H9 (cell line): ENCODE measurements at regions not wholly inside any gene's neighbourhood (a gene's known extent, or its start where the extent isn't known, plus 50 kb on each side); places are given as distances from the start of the nearest gene placed in this dataset.

Experiments used
- DNase-seq: peaks from one replicate; pipeline ENCODE4 v3.0.0-alpha.2; 2017
- H2AFZ ChIP-seq: one replicate; pipeline ENCODE4 v1.6.1; 2013; ENCODE audit warnings: mild to moderate bottlenecking, low read length, control low read depth, moderate library complexity
- H2AK5ac ChIP-seq: 2 replicates; pipeline ENCODE4 v1.6.1; 2013; ENCODE audit warnings: low read length, control low read depth, mixed read lengths; ENCODE audit not compliant: insufficient read length
- H2BK120ac ChIP-seq: one replicate; pipeline ENCODE4 v1.6.1; 2013; ENCODE audit warnings: low read depth, mild to moderate bottlenecking, low read length, control low read depth, inconsistent platforms; ENCODE audit not compliant: poor library complexity, severe bottlenecking
- H2BK12ac ChIP-seq: 2 replicates; pipeline ENCODE4 v1.6.1; 2013; ENCODE audit warnings: low read length, control low read depth, mixed read lengths, low read depth; ENCODE audit not compliant: insufficient read length
- H2BK15ac ChIP-seq: 2 replicates; pipeline ENCODE4 v1.6.1; 2013; ENCODE audit warnings: low read depth, low read length, control low read depth
- H2BK20ac ChIP-seq: one replicate; pipeline ENCODE4 v1.6.1; 2013; ENCODE audit warnings: low read depth, mild to moderate bottlenecking, low read length, control low read depth, inconsistent platforms; ENCODE audit not compliant: poor library complexity, severe bottlenecking
- H2BK5ac ChIP-seq: 2 replicates; pipeline ENCODE4 v1.6.1; 2013; ENCODE audit warnings: low read length, control low read depth, mixed read lengths; ENCODE audit not compliant: insufficient read length
- H3K14ac ChIP-seq: 2 replicates; pipeline ENCODE4 v1.6.1; 2013; ENCODE audit warnings: low read length, control low read depth; ENCODE audit not compliant: insufficient read depth
- H3K18ac ChIP-seq: 2 replicates; pipeline ENCODE4 v1.6.1; 2013; ENCODE audit warnings: low read depth, mild to moderate bottlenecking, mixed read lengths, low read length, control low read depth; ENCODE audit not compliant: insufficient read length
- H3K23ac ChIP-seq: 2 replicates; pipeline ENCODE4 v1.6.1; 2013; ENCODE audit warnings: low read length, control low read depth, mixed read lengths, low read depth; ENCODE audit not compliant: insufficient read length
- H3K23me2 ChIP-seq: 2 replicates; pipeline ENCODE4 v1.6.1; 2013; ENCODE audit warnings: low read depth, mild to moderate bottlenecking, mixed read lengths, low read length, control low read depth; ENCODE audit not compliant: insufficient read length, poor library complexity, severe bottlenecking
- H3K27ac ChIP-seq: 2 replicates; pipeline ENCODE4 v1.5.1; 2013; ENCODE audit warnings: low read length, control low read depth, mixed read lengths, low read depth; ENCODE audit not compliant: insufficient read length
- H3K27me3 ChIP-seq: 2 replicates; pipeline ENCODE4 v1.6.1; 2013; ENCODE audit warnings: low read length, control low read depth, inconsistent platforms; ENCODE audit not compliant: insufficient read depth
- H3K4ac ChIP-seq: 2 replicates; pipeline ENCODE4 v1.6.1; 2013; ENCODE audit warnings: low read depth, mild to moderate bottlenecking, control low read depth, inconsistent platforms, low read length, moderate library complexity
- H3K4me1 ChIP-seq: 2 replicates; pipeline ENCODE4 v1.6.1; 2013; ENCODE audit warnings: low read length, control low read depth, inconsistent platforms; ENCODE audit not compliant: insufficient read depth
- H3K4me2 ChIP-seq: 2 replicates; pipeline ENCODE4 v1.6.1; 2013; ENCODE audit warnings: low read length, control low read depth, mixed read lengths; ENCODE audit not compliant: insufficient read length, insufficient read depth
- H3K56ac ChIP-seq: 2 replicates; pipeline ENCODE4 v1.6.1; 2013; ENCODE audit warnings: low read depth, mild to moderate bottlenecking, mixed read lengths, low read length, control low read depth; ENCODE audit not compliant: insufficient read length
- H3K79me1 ChIP-seq: 2 replicates; pipeline ENCODE4 v1.6.1; 2013; ENCODE audit warnings: low read depth, mild to moderate bottlenecking, moderate library complexity, low read length, control low read depth, inconsistent platforms; ENCODE audit not compliant: insufficient read depth, poor library complexity, severe bottlenecking
- H3K79me2 ChIP-seq: 2 replicates; pipeline ENCODE4 v1.6.1; 2013; ENCODE audit warnings: low read length, control low read depth, inconsistent platforms; ENCODE audit not compliant: insufficient read depth
- H3K9ac ChIP-seq: 2 replicates; pipeline ENCODE4 v1.6.1; 2013; ENCODE audit warnings: low read length, control low read depth, mixed read lengths; ENCODE audit not compliant: insufficient read length; ENCODE audit errors: extremely low read depth
- H3K9me3 ChIP-seq: one replicate; pipeline ENCODE4 v1.6.1; 2013; ENCODE audit warnings: low read depth, low read length, inconsistent platforms; ENCODE audit not compliant: control insufficient read depth
- H3T11ph ChIP-seq: one replicate; pipeline ENCODE4 v1.6.1; 2013; ENCODE audit warnings: mild to moderate bottlenecking, low read length, control low read depth, inconsistent platforms
- H4K20me1 ChIP-seq: one replicate; pipeline ENCODE4 v1.6.1; 2013; ENCODE audit not compliant: control insufficient read depth, insufficient read length, insufficient read depth
- H4K5ac ChIP-seq: 2 replicates; pipeline ENCODE4 v1.6.1; 2013; ENCODE audit warnings: low read depth, mild to moderate bottlenecking, mixed read lengths, low read length, control low read depth; ENCODE audit not compliant: insufficient read length
- H4K8ac ChIP-seq: replicated peaks from 2 replicates; pipeline ENCODE4 v1.6.1; 2013; ENCODE audit warnings: low read length, control low read depth, mixed read lengths, low read depth; ENCODE audit not compliant: insufficient read length
- H4K91ac ChIP-seq: 2 replicates; pipeline ENCODE4 v1.6.1; 2013; ENCODE audit warnings: low read depth, mild to moderate bottlenecking, moderate library complexity, mixed read lengths, low read length, control low read depth; ENCODE audit not compliant: insufficient read length
- H3K27ac Mint-ChIP-seq, 3 experiments: 2 replicates in 2 of 3; 3 replicates in 1 of 3; pipeline ENCODE4 v1.8.0; 2020 to 2021; ENCODE audit warnings: mixed read lengths in 3 of 3, mild to moderate bottlenecking in 1 of 3, moderate library complexity in 1 of 3
- H3K27me3 Mint-ChIP-seq: 2 replicates; pipeline ENCODE4 v1.8.0; 2021; ENCODE audit warnings: low read depth, mild to moderate bottlenecking, moderate library complexity, mixed read lengths
- H3K36me3 Mint-ChIP-seq, 3 experiments: 2 replicates in 2 of 3; 3 replicates in 1 of 3; pipeline ENCODE4 v1.8.0; 2020 to 2021; ENCODE audit warnings: low read depth in 3 of 3, mixed read lengths in 3 of 3; ENCODE audit not compliant: insufficient read depth in 1 of 3
- H3K4me1 Mint-ChIP-seq, 2 experiments: 2 replicates each; pipeline ENCODE4 v1.8.0; 2020; ENCODE audit warnings: mixed read lengths in 2 of 2
- H3K4me3 Mint-ChIP-seq, 2 experiments: 2 replicates in 1 of 2; 3 replicates in 1 of 2; pipeline ENCODE4 v1.8.0; 2020 to 2021; ENCODE audit warnings: mild to moderate bottlenecking in 2 of 2, mixed read lengths in 2 of 2, moderate library complexity in 1 of 2
- H3K9me3 Mint-ChIP-seq, 2 experiments: 2 replicates in 1 of 2; 3 replicates in 1 of 2; pipeline ENCODE4 v1.8.0; 2020; ENCODE audit warnings: mild to moderate bottlenecking in 2 of 2, mixed read lengths in 2 of 2, moderate library complexity in 1 of 2
- WGBS: extraction: QIAGEN DNeasy Blood & Tissue Kit; methylation state at CpG from one replicate; pipeline ENCODE4 v1.1.7; 2013; ENCODE audit warnings: missing lambda C conversion rate, low lambda C conversion rate, mixed read lengths; ENCODE audit not compliant: insufficient read length; ENCODE audit errors: extremely low coverage; 5-methylcytosine and 5-hydroxymethylcytosine counted together
- TF ChIP-seq, protein P1 (sequence below): fragments of 200-600 bp; sonication (generic); conservative IDR thresholded peaks from 3 replicates; pipeline ENCODE4 v1.8.0; 2021; ENCODE audit warnings: antibody characterized with exemption, mild to moderate bottlenecking

- no peaks in the 10 kb centered on the region for H3K79me1 ChIP-seq
- H3K4me2 ChIP-seq = no peak overlapping the region
- H3K56ac ChIP-seq = no peak overlapping the region
- Mint-ChIP-seq H3K4me1 (peaks cover 35 to 38% of the 10 kb centered on the region in 2 experiments), H3K27ac (peak overlapping the region in 1 of 3 experiments; percentile 46; a peak in 1 of 7 replicates), H3K27me3 (no peaks in the 10 kb centered on the region), H3K36me3 (peaks cover 0 to 4% (median 3%) of the 10 kb centered on the region in 3 experiments; a peak in 4 of 7 replicates), H3K4me3 (no peak overlapping the region; a peak in 1 of 5 replicates), H3K9me3 (0 out of 5 replicates have a peak, but pooled peaks cover 0 to 2% of the 10 kb centered on the region in 2 experiments)
- no peak overlapping the region for H4K91ac ChIP-seq
- H2BK5ac ChIP-seq = no peak overlapping the region
- H3K4ac ChIP-seq = no peak overlapping the region
- no peaks in the 10 kb centered on the region for H3K27me3 ChIP-seq
- H3K18ac ChIP-seq = no peak overlapping the region
- no peaks in the 10 kb centered on the region for H4K20me1 ChIP-seq
- WGBS = no CpG with 5 or more reads among the region's 5 CpGs
- H4K5ac ChIP-seq = no peak overlapping the region
- H3T11ph ChIP-seq = no peak overlapping the region
- no peak overlapping the region for H2BK120ac ChIP-seq
- TF ChIP-seq, protein P1, sequence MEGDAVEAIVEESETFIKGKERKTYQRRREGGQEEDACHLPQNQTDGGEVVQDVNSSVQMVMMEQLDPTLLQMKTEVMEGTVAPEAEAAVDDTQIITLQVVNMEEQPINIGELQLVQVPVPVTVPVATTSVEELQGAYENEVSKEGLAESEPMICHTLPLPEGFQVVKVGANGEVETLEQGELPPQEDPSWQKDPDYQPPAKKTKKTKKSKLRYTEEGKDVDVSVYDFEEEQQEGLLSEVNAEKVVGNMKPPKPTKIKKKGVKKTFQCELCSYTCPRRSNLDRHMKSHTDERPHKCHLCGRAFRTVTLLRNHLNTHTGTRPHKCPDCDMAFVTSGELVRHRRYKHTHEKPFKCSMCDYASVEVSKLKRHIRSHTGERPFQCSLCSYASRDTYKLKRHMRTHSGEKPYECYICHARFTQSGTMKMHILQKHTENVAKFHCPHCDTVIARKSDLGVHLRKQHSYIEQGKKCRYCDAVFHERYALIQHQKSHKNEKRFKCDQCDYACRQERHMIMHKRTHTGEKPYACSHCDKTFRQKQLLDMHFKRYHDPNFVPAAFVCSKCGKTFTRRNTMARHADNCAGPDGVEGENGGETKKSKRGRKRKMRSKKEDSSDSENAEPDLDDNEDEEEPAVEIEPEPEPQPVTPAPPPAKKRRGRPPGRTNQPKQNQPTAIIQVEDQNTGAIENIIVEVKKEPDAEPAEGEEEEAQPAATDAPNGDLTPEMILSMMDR = no peak
- no peak overlapping the region for H4K8ac ChIP-seq
- no peak overlapping the region for H3K23ac ChIP-seq
- no peak overlapping the region for H2BK20ac ChIP-seq
- no peak overlapping the region for H2AK5ac ChIP-seq
- H2BK12ac ChIP-seq = no peak overlapping the region
- no peaks in the 10 kb centered on the region; the same call in 1 of the 2 replicates for H3K4me1 ChIP-seq
- H3K9me3 ChIP-seq = no peaks in the 10 kb centered on the region
- no peak overlapping the region for H3K9ac ChIP-seq
- no peaks in the 10 kb centered on the region for H3K23me2 ChIP-seq
- no peak for DNase-seq
- no peak overlapping the region for H2AFZ ChIP-seq
- no peak overlapping the region for H2BK15ac ChIP-seq
- H3K27ac ChIP-seq = no peak overlapping the region
- H3K79me2 ChIP-seq = no peaks in the 10 kb centered on the region
- no peak overlapping the region for H3K14ac ChIP-seq
Observed at GRCh38 chr2:176421297-176422050, 152.2 kb downstream of the MTX2 start.
